OCI-LY3 (cell line): ENCODE measurements at regions not wholly inside any gene's neighbourhood (a gene's known extent, or its start where the extent isn't known, plus 50 kb on each side); places are given as distances from the start of the nearest gene placed in this dataset.

Experiments used
- H2AFZ ChIP-seq: fragments of 200-600, 300-600 bp; shearing (Covaris generic); 2 replicates; pipeline ENCODE4 v1.6.0; 2014; ENCODE audit warnings: antibody characterized with exemption, low read depth, low read length
- H3K27ac ChIP-seq: fragments of 200-600, 300-600 bp; sonication (generic); 2 replicates; pipeline ENCODE4 v1.5.1; 2014; ENCODE audit warnings: mild to moderate bottlenecking, low read length, moderate library complexity, mixed read lengths
- H3K27me3 ChIP-seq: fragments of 200-600, 300-600 bp; sonication (generic); 2 replicates; pipeline ENCODE4 v1.6.1; 2014; ENCODE audit warnings: low read depth, low read length, mixed read lengths
- H3K36me3 ChIP-seq: fragments of 200-600, 300-600 bp; sonication (generic); replicated peaks from 2 replicates; pipeline ENCODE3; 2014; ENCODE audit warnings: low read depth, low read length, mixed read lengths
- H3K4me1 ChIP-seq: fragments of 300-600, 200-600 bp; sonication (generic); 2 replicates; pipeline ENCODE4 v1.6.1; 2014; ENCODE audit warnings: low read length, mixed read lengths
- H3K4me2 ChIP-seq: fragments of 200-600, 300-600 bp; sonication (generic); 2 replicates; pipeline ENCODE4 v1.6.1; 2014; ENCODE audit warnings: low read length, mixed read lengths
- H3K4me3 ChIP-seq: fragments of 300-600, 200-600 bp; sonication (generic); 2 replicates; pipeline ENCODE4 v1.5.1; 2014; ENCODE audit warnings: antibody characterized with exemption, mild to moderate bottlenecking, low read length, moderate library complexity
- H3K79me2 ChIP-seq: fragments of 300-600, 200-600 bp; shearing (Covaris generic); 2 replicates; pipeline ENCODE4 v1.6.1; 2014; ENCODE audit warnings: mild to moderate bottlenecking, low read length, mixed read lengths
- H3K9ac ChIP-seq: fragments of 300-600, 200-600 bp; shearing (Covaris generic); 2 replicates; pipeline ENCODE4 v1.6.0; 2014; ENCODE audit warnings: mild to moderate bottlenecking, low read length, moderate library complexity
- H3K9me3 ChIP-seq: fragments of 200-600, 300-600 bp; shearing (Covaris generic); 2 replicates; pipeline ENCODE4 v1.6.1; 2014; ENCODE audit warnings: low read length, mixed read lengths; ENCODE audit not compliant: insufficient read depth
- H4K20me1 ChIP-seq: fragments of 200-600, 300-600 bp; sonication (generic); 2 replicates; pipeline ENCODE4 v1.6.1; 2016; ENCODE audit warnings: low read length, mixed read lengths; ENCODE audit not compliant: insufficient read depth
- CTCF ChIP-seq: fragments of 200-600, 300-600 bp; sonication (generic); IDR thresholded peaks from 2 replicates; pipeline ENCODE4 v1.5.1; 2014; ENCODE audit warnings: antibody characterized with exemption, low read length, low read depth
- EZH2phosphoT487 ChIP-seq: fragments of 200-600 bp; shearing (Covaris generic); IDR thresholded peaks from 2 replicates; pipeline ENCODE4 v1.6.1; 2018; ENCODE audit warnings: antibody characterized with exemption, mixed run types, low read depth

DNA sequence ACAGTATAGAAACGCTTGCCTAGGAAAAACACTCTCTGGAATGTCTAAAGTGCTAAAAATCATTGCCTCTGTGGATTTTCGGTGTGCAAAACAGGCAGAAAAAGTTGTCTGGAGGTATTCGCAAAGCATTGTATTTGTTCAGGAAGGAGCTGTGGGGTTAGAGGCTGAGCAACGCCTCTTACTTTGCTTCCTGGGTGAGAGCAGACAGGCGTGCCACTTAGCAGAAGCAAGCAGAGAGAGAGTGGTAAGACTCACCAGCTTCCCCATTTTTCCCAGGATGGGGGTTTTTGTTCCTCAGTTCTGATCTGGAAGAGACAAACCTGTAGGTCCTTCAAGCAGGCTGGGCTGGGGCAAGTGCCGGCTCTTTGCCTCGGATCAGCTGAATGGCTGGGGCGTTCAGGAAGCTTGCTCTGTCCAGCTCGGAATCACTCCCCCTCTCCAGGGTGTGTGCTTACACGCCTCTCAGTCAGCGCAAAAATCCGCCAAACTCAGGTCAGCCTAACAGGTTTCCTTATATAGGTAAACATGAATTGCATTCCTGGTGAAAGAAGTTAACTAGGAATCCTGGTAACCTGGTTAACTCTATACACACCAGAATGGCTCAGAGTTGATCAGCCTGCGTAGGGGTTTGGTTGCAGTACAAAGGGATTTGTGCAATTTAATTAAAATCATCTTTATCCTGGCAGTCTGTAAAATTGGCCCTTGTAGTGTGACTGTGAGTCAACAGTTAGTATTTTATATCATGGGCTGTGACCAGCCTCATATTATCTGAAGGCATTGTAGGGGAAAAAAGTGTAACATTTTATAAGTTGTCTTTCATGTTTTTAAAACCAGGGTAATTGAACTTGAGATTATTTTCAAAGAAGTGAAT lies 213.1 kb upstream of the MID1 start:
- TF ChIP-seq CTCF (no peak), EZH2phosphoT487 (no peak)
- H2AFZ ChIP-seq = no peak overlapping the region
- no peak overlapping the region for H3K27ac ChIP-seq
- no peaks in the 10 kb centered on the region for H3K36me3 ChIP-seq
- H3K9me3 ChIP-seq = no peaks in the 10 kb centered on the region
- no peaks in the 10 kb centered on the region for H3K79me2 ChIP-seq
- no peaks in the 10 kb centered on the region for H3K4me1 ChIP-seq
- no peak overlapping the region for H3K4me3 ChIP-seq
- H3K9ac ChIP-seq = no peak overlapping the region
- no peak overlapping the region for H3K4me2 ChIP-seq
- H3K27me3 ChIP-seq = no peaks in the 10 kb centered on the region
- H4K20me1 ChIP-seq = no peaks in the 10 kb centered on the region

DNA sequence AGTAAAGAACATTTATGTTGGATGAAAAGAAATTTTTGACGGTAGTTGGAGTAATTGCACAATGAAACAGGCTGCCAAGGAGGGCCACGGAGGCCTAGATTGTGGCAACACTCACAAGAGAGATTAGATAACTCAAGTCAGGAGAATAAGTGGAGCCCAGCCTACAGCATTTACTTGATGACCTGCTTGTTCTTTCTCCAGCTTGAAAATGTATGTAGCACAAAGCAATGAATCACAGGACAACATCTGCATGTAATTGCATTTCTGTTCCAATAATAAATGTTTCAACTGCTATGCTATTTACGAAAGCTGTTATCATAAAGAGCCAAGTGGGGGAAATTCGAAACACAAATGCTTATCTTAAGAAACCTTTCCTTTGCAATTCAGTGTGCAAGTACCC lies 221.2 kb upstream of the MID1 start:
- H3K9me3 ChIP-seq = no peaks in the 10 kb centered on the region
- H3K79me2 ChIP-seq = no peaks in the 10 kb centered on the region
- no peaks in the 10 kb centered on the region for H3K27me3 ChIP-seq
- H3K36me3 ChIP-seq = no peaks in the 10 kb centered on the region
- H3K4me1 ChIP-seq = no peaks in the 10 kb centered on the region
- no peak overlapping the region for H3K27ac ChIP-seq
- no peak overlapping the region for H3K4me2 ChIP-seq
- H3K9ac ChIP-seq = no peak overlapping the region
- no peak overlapping the region for H2AFZ ChIP-seq
- TF ChIP-seq EZH2phosphoT487 = no peak
- no peak for TF ChIP-seq CTCF
- no peak overlapping the region for H3K4me3 ChIP-seq
- no peaks in the 10 kb centered on the region for H4K20me1 ChIP-seq

GRCh38 chrX:10842646-10843045 lies 222.3 kb upstream of the MID1 start:
- no peak for TF ChIP-seq CTCF
- TF ChIP-seq EZH2phosphoT487 = no peak
- no peaks in the 10 kb centered on the region for H3K27me3 ChIP-seq
- no peaks in the 10 kb centered on the region for H3K4me1 ChIP-seq
- no peaks in the 10 kb centered on the region for H3K36me3 ChIP-seq
- no peaks in the 10 kb centered on the region for H3K9me3 ChIP-seq
- H3K9ac ChIP-seq = no peak overlapping the region
- H2AFZ ChIP-seq = no peak overlapping the region
- H4K20me1 ChIP-seq = no peaks in the 10 kb centered on the region
- no peaks in the 10 kb centered on the region for H3K79me2 ChIP-seq
- H3K27ac ChIP-seq = no peak overlapping the region
- H3K4me2 ChIP-seq = no peak overlapping the region
- H3K4me3 ChIP-seq = no peak overlapping the region

- Histone ChIP-seq H3K4me2 (no peak overlapping the region), H3K9me3 (no peaks in the 10 kb centered on the region), H4K20me1 (no peaks in the 10 kb centered on the region), H3K4me3 (no peak overlapping the region), H3K27ac (no peak overlapping the region), H2AFZ (no peak overlapping the region), H3K27me3 (no peaks in the 10 kb centered on the region), H3K4me1 (no peaks in the 10 kb centered on the region), H3K9ac (no peak overlapping the region), H3K36me3 (no peaks in the 10 kb centered on the region), H3K79me2 (no peaks in the 10 kb centered on the region)
- TF ChIP-seq EZH2phosphoT487 = no peak
- no peak for TF ChIP-seq CTCF
These were observed 226.9 kb upstream of the MID1 start for GRCh38 chrX:10847333-10847732.
